ENCODE measurements at regions not wholly inside any gene's neighbourhood (a gene's known extent, or its start where the extent isn't known, plus 50 kb on each side); places are given as distances from the start of the nearest gene placed in this dataset.

DNA sequence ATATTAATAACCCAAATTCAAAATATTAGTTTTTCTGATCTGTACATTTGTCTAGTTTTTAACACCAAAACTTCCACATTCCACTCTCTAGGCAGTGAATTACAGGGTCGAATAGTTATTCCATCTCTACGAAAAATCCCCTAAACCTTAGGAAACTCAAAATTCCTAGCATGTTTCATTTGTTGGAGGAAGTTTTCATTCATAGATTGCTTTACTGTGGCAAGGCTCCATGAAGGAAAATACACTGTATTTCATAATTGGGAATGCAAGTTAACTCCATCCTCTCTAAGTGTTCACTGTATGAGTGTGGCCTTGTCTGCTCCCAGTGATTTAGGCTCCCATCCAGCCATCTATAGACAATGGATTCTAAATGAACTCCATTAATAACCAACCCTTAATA, 296.1 kb downstream of the TENT5A start:
- Histone ChIP-seq H3K9ac (no peak overlapping the region), H3K4me2 (no peak overlapping the region)

DNA sequence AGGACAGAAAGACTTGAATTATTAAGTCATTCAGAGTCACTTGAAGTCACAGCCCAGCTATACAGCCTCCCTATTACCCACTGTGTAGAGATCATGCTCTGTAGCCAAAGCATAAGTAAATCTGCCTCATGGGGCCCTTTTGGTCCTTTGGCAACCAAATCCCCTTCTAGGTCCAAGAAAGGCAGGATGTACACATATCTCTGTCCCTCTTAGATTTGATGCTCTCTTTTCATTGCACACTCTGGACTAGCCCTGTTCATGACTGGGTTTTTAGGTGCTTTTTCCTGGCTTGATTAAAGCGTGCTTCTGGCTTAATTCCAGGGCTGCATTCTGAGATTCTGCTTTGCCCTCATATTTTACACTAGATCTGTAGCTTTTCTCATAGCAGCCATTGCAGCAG, 296.8 kb downstream of the TENT5A start:
- no peak overlapping the region for H3K27ac ChIP-seq
- H3K4me1 ChIP-seq (ENCODE audit: low read depth, poor library complexity, severe bottlenecking) = peaks cover 14% of the 10 kb centered on the region
- H3K27me3 ChIP-seq (ENCODE audit: insufficient read depth, low read depth) = no peaks in the 10 kb centered on the region
- H3K79me2 ChIP-seq (ENCODE audit: insufficient read depth, low read depth) = no peaks in the 10 kb centered on the region
- H3K4me2 ChIP-seq = no peak overlapping the region
- TF ChIP-seq, protein P1, sequence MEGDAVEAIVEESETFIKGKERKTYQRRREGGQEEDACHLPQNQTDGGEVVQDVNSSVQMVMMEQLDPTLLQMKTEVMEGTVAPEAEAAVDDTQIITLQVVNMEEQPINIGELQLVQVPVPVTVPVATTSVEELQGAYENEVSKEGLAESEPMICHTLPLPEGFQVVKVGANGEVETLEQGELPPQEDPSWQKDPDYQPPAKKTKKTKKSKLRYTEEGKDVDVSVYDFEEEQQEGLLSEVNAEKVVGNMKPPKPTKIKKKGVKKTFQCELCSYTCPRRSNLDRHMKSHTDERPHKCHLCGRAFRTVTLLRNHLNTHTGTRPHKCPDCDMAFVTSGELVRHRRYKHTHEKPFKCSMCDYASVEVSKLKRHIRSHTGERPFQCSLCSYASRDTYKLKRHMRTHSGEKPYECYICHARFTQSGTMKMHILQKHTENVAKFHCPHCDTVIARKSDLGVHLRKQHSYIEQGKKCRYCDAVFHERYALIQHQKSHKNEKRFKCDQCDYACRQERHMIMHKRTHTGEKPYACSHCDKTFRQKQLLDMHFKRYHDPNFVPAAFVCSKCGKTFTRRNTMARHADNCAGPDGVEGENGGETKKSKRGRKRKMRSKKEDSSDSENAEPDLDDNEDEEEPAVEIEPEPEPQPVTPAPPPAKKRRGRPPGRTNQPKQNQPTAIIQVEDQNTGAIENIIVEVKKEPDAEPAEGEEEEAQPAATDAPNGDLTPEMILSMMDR (conservative IDR thresholded peaks at IDR 0.05; ENCODE audit: low read depth, low read length) = no peak
- no peak overlapping the region for H2AFZ ChIP-seq (ENCODE audit: low read depth)
- no peaks in the 10 kb centered on the region for H3K36me3 ChIP-seq (ENCODE audit: insufficient read depth)
- no peak overlapping the region for H3K9ac ChIP-seq
- H3K4me3 ChIP-seq (IDR thresholded peaks at IDR 0.05; ENCODE audit: insufficient read depth, low read depth, low read length) = no peak overlapping the region
- H4K20me1 ChIP-seq (ENCODE audit: insufficient read depth) = no peaks in the 10 kb centered on the region

More for the DNA sequence above, 296.1 kb downstream of the TENT5A start:
- Histone ChIP-seq H3K79me2 (ENCODE audit: insufficient read depth, low read depth) (no peaks in the 10 kb centered on the region), H3K4me3 (IDR thresholded peaks at IDR 0.05; ENCODE audit: insufficient read depth, low read depth, low read length) (no peak overlapping the region), H3K27ac (no peak overlapping the region), H2AFZ (ENCODE audit: low read depth) (no peak overlapping the region), H4K20me1 (ENCODE audit: insufficient read depth) (no peaks in the 10 kb centered on the region), H3K27me3 (ENCODE audit: insufficient read depth, low read depth) (no peaks in the 10 kb centered on the region), H3K36me3 (ENCODE audit: insufficient read depth) (no peaks in the 10 kb centered on the region), H3K4me1 (ENCODE audit: low read depth, poor library complexity, severe bottlenecking) (peaks cover 8% of the 10 kb centered on the region)
- TF ChIP-seq, protein P1 (conservative IDR thresholded peaks at IDR 0.05; ENCODE audit: low read depth, low read length) = no peak

DNA sequence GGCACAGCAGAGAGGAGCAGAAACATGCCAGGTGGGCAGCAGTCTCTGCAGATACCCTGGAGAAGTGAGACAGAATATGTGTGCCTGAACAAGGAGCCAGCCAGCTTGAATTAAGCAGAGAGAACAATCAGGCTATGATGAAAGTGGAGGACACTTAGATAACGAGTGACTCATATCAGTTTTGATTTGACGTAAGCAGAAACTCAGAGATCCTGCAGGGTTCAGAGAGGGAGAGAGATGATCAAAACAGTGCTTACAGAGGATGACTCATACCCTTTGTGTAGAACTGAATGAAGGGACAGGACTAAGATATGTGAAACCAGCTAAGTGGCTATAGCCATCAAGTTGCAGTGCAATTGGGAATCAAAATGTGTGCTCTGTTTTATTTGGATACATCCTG, 300.7 kb downstream of the TENT5A start:
- Histone ChIP-seq H3K4me2 (no peak overlapping the region; the same call in 1 of the 2 replicates), H3K27ac (no peak overlapping the region), H4K20me1 (ENCODE audit: insufficient read depth) (no peaks in the 10 kb centered on the region), H3K4me1 (ENCODE audit: low read depth, poor library complexity, severe bottlenecking) (peaks cover 14% of the 10 kb centered on the region), H2AFZ (ENCODE audit: low read depth) (no peak overlapping the region), H3K4me3 (IDR thresholded peaks at IDR 0.05; ENCODE audit: insufficient read depth, low read depth, low read length) (no peak overlapping the region), H3K79me2 (ENCODE audit: insufficient read depth, low read depth) (no peaks in the 10 kb centered on the region), H3K9ac (no peak overlapping the region), H3K36me3 (ENCODE audit: insufficient read depth) (no peaks in the 10 kb centered on the region), H3K27me3 (ENCODE audit: insufficient read depth, low read depth) (no peaks in the 10 kb centered on the region)
- TF ChIP-seq, protein P1 (conservative IDR thresholded peaks at IDR 0.05; ENCODE audit: low read depth, low read length) = no peak

DNA sequence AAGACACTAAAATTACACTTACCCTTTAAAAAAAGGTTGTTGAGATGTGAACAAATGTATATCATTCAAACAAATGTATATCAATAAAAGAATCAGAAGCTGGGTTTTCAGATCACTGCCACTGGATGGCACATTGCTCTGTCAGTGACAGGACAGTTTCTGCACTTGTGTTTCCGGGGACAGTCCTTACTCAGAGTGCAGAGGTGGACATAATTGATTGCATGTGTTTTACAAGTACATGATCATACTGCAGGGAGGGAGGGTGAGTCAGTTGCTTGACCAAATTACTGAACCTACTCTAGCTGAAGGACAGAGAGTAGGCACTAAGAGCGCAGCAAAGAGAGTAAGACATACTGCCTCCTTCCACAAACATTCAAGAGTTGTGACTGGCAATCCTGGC, 302.3 kb downstream of the TENT5A start:
- no peaks in the 10 kb centered on the region for H3K79me2 ChIP-seq (ENCODE audit: insufficient read depth, low read depth)
- no peaks in the 10 kb centered on the region for H4K20me1 ChIP-seq (ENCODE audit: insufficient read depth)
- H3K27me3 ChIP-seq (ENCODE audit: insufficient read depth, low read depth) = no peaks in the 10 kb centered on the region
- no peak overlapping the region for H3K4me2 ChIP-seq
- no peak overlapping the region for H3K4me3 ChIP-seq (IDR thresholded peaks at IDR 0.05; ENCODE audit: insufficient read depth, low read depth, low read length)
- no peaks in the 10 kb centered on the region for H3K36me3 ChIP-seq (ENCODE audit: insufficient read depth)
- TF ChIP-seq, protein P1 (conservative IDR thresholded peaks at IDR 0.05; ENCODE audit: low read depth, low read length) = no peak
- no peak overlapping the region for H3K9ac ChIP-seq
- H3K4me1 ChIP-seq (ENCODE audit: low read depth, poor library complexity, severe bottlenecking) = peaks cover 14% of the 10 kb centered on the region
- no peak overlapping the region for H2AFZ ChIP-seq (ENCODE audit: low read depth)
- no peak overlapping the region for H3K27ac ChIP-seq
